SK-N-SH treated with all-trans-retinoic acid at 6 μM for 48 hours (cell line): ENCODE measurements at regions not wholly inside any gene's neighbourhood (a gene's known extent, or its start where the extent isn't known, plus 50 kb on each side); places are given as distances from the start of the nearest gene placed in this dataset.

Source experiments
- CREB5 ChIP-seq: fragments of 250-450 bp; sonication (Bioruptor Pico); IDR thresholded peaks from 2 replicates; pipeline ENCODE4 v1.5.1; 2020; ENCODE audit warnings: low read depth, mild to moderate bottlenecking, moderate library complexity
- CSDC2 ChIP-seq: fragments of 250-450 bp; sonication (Bioruptor Pico); IDR thresholded peaks from 2 replicates; pipeline ENCODE4 v1.5.0; 2020; ENCODE audit warnings: mild to moderate bottlenecking, moderate library complexity
- CSRNP3 ChIP-seq: fragments of 250-450 bp; sonication (Bioruptor Pico); IDR thresholded peaks from 2 replicates; pipeline ENCODE4 v1.5.1; 2021; ENCODE audit warnings: mild to moderate bottlenecking, moderate library complexity
- OSR1 ChIP-seq: fragments of 250-450 bp; sonication (Bioruptor Pico); IDR thresholded peaks from 2 replicates; pipeline ENCODE4 v1.8.0; 2022; ENCODE audit warnings: moderate library complexity, mild to moderate bottlenecking, inconsistent platforms
- PATZ1 ChIP-seq: fragments of 250-450 bp; sonication (Bioruptor Pico); IDR thresholded peaks from 2 replicates; pipeline ENCODE4 v1.8.0; 2020; ENCODE audit warnings: mild to moderate bottlenecking, moderate library complexity, borderline replicate concordance
- PPARA ChIP-seq: fragments of 250-450 bp; sonication (Bioruptor Pico); IDR thresholded peaks from 2 replicates; pipeline ENCODE4 v1.5.0; 2020; ENCODE audit warnings: mild to moderate bottlenecking, borderline replicate concordance
- RARB ChIP-seq: fragments of 250-450 bp; sonication (Bioruptor Pico); IDR thresholded peaks from 2 replicates; pipeline ENCODE4 v1.8.0; 2021; ENCODE audit warnings: mild to moderate bottlenecking, moderate library complexity
- TCF4 ChIP-seq: fragments of 250-450 bp; sonication (Bioruptor Pico); IDR thresholded peaks from 2 replicates; pipeline ENCODE4 v1.8.0; 2021; ENCODE audit warnings: mild to moderate bottlenecking, moderate library complexity, borderline replicate concordance
- TOX ChIP-seq: fragments of 250-450 bp; sonication (Bioruptor Pico); IDR thresholded peaks from 2 replicates; pipeline ENCODE4 v1.8.0; 2021; ENCODE audit warnings: mild to moderate bottlenecking, moderate library complexity, borderline replicate concordance
- ZFP3 ChIP-seq: fragments of 250-450 bp; sonication (Bioruptor Pico); IDR thresholded peaks from 2 replicates; pipeline ENCODE4 v1.5.0; 2020; ENCODE audit warnings: mild to moderate bottlenecking, moderate library complexity
- ZFP30 ChIP-seq: fragments of 450-650 bp; formaldehyde crosslinking; IDR thresholded peaks from 2 replicates; pipeline ENCODE4 v1.5.0; 2022; ENCODE audit warnings: mild to moderate bottlenecking, moderate library complexity
- ZNF70 ChIP-seq: fragments of 450-650 bp; formaldehyde crosslinking; IDR thresholded peaks from 2 replicates; pipeline ENCODE4 v1.5.0; 2020; ENCODE audit warnings: mild to moderate bottlenecking, moderate library complexity
- ZNF8 ChIP-seq: fragments of 450-650 bp; formaldehyde crosslinking; IDR thresholded peaks from 2 replicates; pipeline ENCODE4 v1.5.0; 2020; ENCODE audit warnings: mild to moderate bottlenecking, moderate library complexity

- no peak for TF ChIP-seq PATZ1
- TF ChIP-seq CSRNP3 (CRISPR knock-in tag) = no peak
- TF ChIP-seq ZNF70 (CRISPR knock-in tag) = no peak
- TF ChIP-seq CREB5 = no peak
- TF ChIP-seq CSDC2 (CRISPR knock-in tag) = no peak
- no peak for TF ChIP-seq ZFP30 (CRISPR knock-in tag)
- no peak for TF ChIP-seq ZFP3
- TF ChIP-seq ZNF8 (CRISPR knock-in tag) = no peak
- TF ChIP-seq TCF4 (CRISPR knock-in tag) = no peak
- no peak for TF ChIP-seq TOX (CRISPR knock-in tag)
- TF ChIP-seq OSR1 (CRISPR knock-in tag) = no peak
- no peak for TF ChIP-seq PPARA
- no peak for TF ChIP-seq RARB (CRISPR knock-in tag)
Measured at GRCh38 chr13:44857061-44857460, 132.2 kb downstream of the NUFIP1 start.
